Astrocyte of the spinal cord (primary cell): ENCODE measurements at regions not wholly inside any gene's neighbourhood (a gene's known extent, or its start where the extent isn't known, plus 50 kb on each side); places are given as distances from the start of the nearest gene placed in this dataset.

Experiments used
- DNase-seq: peaks from one replicate; pipeline ENCODE4 v3.0.0; 2011; ENCODE audit warnings: low read depth, low spot score
- H3K4me3 ChIP-seq: 2 replicates; pipeline ENCODE4 v1.5.1; 2011; ENCODE audit warnings: low read depth, mild to moderate bottlenecking, low read length, moderate library complexity
- CTCF ChIP-seq: IDR thresholded peaks from 2 replicates; pipeline ENCODE4 v1.5.1; 2012; ENCODE audit warnings: low read depth, mild to moderate bottlenecking, low read length, inconsistent platforms
- in situ Hi-C: cut with HindIII; loops from 2 replicates; pipeline ENCODE4 v1.10.0; 2017; ENCODE audit warnings: low sequenced_read_pairs

GRCh38 chr16:13507530-13507929, 412.4 kb upstream of the ERCC4 start:
- DNase-seq = no peak
- no peak for TF ChIP-seq CTCF
- in situ Hi-C loops = no loop called here
- H3K4me3 ChIP-seq = no peak overlapping the region

GRCh38 chr16:13510425-13511151, 409.4 kb upstream of the ERCC4 start:
- no peak overlapping the region for H3K4me3 ChIP-seq
- TF ChIP-seq CTCF = no peak
- in situ Hi-C loops = no loop called here
- DNase-seq = no peak

- no peak for TF ChIP-seq CTCF
- DNase-seq = no peak
- no peak overlapping the region for H3K4me3 ChIP-seq
- in situ Hi-C loops = no loop called here
These were observed 402.1 kb upstream of the ERCC4 start for GRCh38 chr16:13517841-13518240.

- H3K4me3 ChIP-seq = no peak overlapping the region
- no peak for DNase-seq
- no peak for TF ChIP-seq CTCF
- in situ Hi-C loops = no loop called here
These were observed 400.1 kb upstream of the ERCC4 start for GRCh38 chr16:13519871-13520270.

GRCh38 chr16:13521356-13521755, 398.6 kb upstream of the ERCC4 start:
- DNase-seq = no peak
- in situ Hi-C loops = no loop called here
- no peak for TF ChIP-seq CTCF
- H3K4me3 ChIP-seq = no peak overlapping the region

GRCh38 chr16:13527332-13527731, 392.6 kb upstream of the ERCC4 start:
- no peak overlapping the region for H3K4me3 ChIP-seq
- DNase-seq = no peak
- no peak for TF ChIP-seq CTCF
- in situ Hi-C loops = no loop called here
